ENCODE measurements at regions not wholly inside any gene's neighbourhood (a gene's known extent, or its start where the extent isn't known, plus 50 kb on each side); places are given as distances from the start of the nearest gene placed in this dataset.

GRCh38 chr5:176733406-176734262 is 76.7 kb upstream of the UNC5A start:
- DNase-seq (ENCODE audit: extremely low read depth, low read depth) = no peak

- DNase-seq (ENCODE audit: extremely low read depth, low read depth) = no peak
Measured at GRCh38 chr5:176734756-176735342, 75.5 kb upstream of the UNC5A start.

- no peak for DNase-seq (ENCODE audit: extremely low read depth, low read depth)
Measured at GRCh38 chr5:176735383-176736265, 74.7 kb upstream of the UNC5A start.

GRCh38 chr5:176736301-176736930 is 73.9 kb upstream of the UNC5A start:
- no peak for DNase-seq (ENCODE audit: extremely low read depth, low read depth)

- DNase-seq (ENCODE audit: extremely low read depth, low read depth) = no peak
Measured at GRCh38 chr5:176736931-176737745, 73.2 kb upstream of the UNC5A start.

GRCh38 chr5:176737746-176738636 is 72.4 kb upstream of the UNC5A start:
- DNase-seq (ENCODE audit: extremely low read depth, low read depth) = no peak

- no peak for DNase-seq (ENCODE audit: extremely low read depth, low read depth)
Measured at GRCh38 chr5:176738637-176739250, 71.6 kb upstream of the UNC5A start.

GRCh38 chr5:176739461-176740051 is 70.8 kb upstream of the UNC5A start:
- no peak for DNase-seq (ENCODE audit: extremely low read depth, low read depth)

GRCh38 chr5:176740131-176740701 is 70.1 kb upstream of the UNC5A start:
- no peak for DNase-seq (ENCODE audit: extremely low read depth, low read depth)

GRCh38 chr5:176740702-176741496 is 69.5 kb upstream of the UNC5A start:
- DNase-seq (ENCODE audit: extremely low read depth, low read depth) = no peak

- DNase-seq (ENCODE audit: extremely low read depth, low read depth) = no peak
Measured at GRCh38 chr5:176741561-176742211, 68.7 kb upstream of the UNC5A start.

GRCh38 chr5:176742246-176743105 is 67.9 kb upstream of the UNC5A start:
- no peak for DNase-seq (ENCODE audit: extremely low read depth, low read depth)

GRCh38 chr5:176743136-176743861 is 67.1 kb upstream of the UNC5A start:
- DNase-seq (ENCODE audit: extremely low read depth, low read depth) = no peak

- DNase-seq (ENCODE audit: extremely low read depth, low read depth) = no peak
Measured at GRCh38 chr5:176743868-176744583, 66.3 kb upstream of the UNC5A start.
